ENCODE measurements at regions not wholly inside any gene's neighbourhood (a gene's known extent, or its start where the extent isn't known, plus 50 kb on each side); places are given as distances from the start of the nearest gene placed in this dataset.
"Not testable (repeated sequence)": the region's sequence is repeated elsewhere in the genome, so short reads cannot be mapped to it uniquely, and the experiment has no call there.

DNA sequence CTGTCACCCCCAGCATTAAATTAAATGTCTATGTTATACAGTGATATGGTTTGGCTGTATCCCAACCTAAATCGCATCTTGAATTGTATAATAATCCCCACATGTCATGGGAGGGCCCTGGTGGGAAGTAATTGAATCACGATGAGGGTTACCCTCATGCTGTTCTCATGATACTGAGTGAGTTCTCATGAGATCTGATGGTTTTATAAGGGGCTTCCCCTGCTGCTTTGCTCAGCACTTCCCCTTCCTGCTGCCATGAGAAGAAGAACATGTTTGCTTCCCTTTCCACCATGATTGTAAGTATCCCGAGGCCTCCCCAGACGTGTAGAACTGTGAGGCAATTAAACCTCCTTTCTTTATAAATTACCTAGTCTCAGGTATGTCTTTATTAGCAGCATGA is 445.7 kb downstream of the MRPL39 start:
- DNase-seq = no peak

- not testable (repeated sequence) for DNase-seq
Measured at GRCh38 chr21:25155020-25155419, 452.3 kb downstream of the MRPL39 start.

- no peak for DNase-seq
Measured at GRCh38 chr21:25149022-25149421, 458.3 kb downstream of the MRPL39 start.

- no peak for DNase-seq
Measured at GRCh38 chr21:25139414-25139813, 467.9 kb downstream of the MRPL39 start.

GRCh38 chr21:25133939-25134338 is 473.3 kb downstream of the MRPL39 start:
- DNase-seq = no peak

DNA sequence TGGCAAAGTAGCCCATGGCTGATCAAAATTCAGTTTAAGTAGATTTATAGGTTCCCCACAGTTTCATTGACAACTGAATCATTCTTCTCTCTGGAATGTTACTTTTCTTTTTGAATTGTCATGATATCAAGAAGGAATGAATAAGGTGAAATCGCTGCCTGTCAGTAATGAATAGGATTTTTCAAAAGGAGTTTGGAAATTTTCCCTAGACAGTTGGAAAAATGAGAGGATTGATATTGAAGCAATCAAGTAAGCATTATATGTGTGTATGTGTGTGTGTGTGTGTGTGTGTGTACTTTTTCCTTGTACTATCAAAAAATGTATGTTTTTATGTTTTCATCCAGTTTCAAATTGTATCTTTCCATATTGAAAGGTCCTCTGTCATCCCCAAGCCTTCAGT is 479.5 kb downstream of the MRPL39 start:
- DNase-seq = no peak

- DNase-seq = no peak
Measured at GRCh38 chr21:25127007-25127406, 480.3 kb downstream of the MRPL39 start.

DNA sequence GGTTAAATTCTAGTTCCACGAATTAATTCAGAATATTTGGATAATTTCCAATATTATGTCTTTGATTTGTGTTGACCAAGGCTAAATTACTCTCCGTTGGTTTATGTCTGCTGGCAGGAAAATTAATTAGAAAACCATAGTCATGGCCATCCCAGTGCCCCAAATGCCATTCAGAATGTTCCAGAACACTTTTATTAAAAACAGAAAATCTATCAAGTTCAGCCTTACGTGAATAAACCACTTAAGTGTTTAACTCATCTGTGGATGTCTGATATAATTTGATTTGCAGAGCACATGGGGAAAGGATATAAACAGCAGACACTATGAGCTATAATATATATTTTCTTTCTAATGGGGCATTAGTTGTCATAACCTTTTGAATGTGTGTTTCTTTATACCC is 480.7 kb downstream of the MRPL39 start:
- no peak for DNase-seq

- DNase-seq = no peak
Measured at GRCh38 chr21:25118648-25119047, 488.6 kb downstream of the MRPL39 start.

DNA sequence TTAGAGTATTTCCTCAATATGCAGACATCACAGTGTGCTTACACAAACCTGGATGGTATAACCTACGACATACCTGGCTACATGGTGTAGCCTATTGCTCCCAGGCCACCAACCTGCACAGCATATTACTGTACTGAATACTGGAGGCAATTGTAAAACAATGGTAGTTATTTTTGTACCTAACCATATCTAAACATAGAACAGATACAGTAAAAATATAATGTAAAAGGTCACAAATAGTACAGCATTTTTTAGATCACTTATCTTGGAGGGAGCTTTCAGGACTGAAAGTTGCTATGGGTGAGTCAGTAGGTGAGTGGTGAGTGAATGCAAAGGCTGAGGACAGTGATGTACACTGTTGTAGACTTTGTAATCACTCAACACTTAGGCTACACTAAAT is 492.3 kb downstream of the MRPL39 start:
- no peak for DNase-seq

DNA sequence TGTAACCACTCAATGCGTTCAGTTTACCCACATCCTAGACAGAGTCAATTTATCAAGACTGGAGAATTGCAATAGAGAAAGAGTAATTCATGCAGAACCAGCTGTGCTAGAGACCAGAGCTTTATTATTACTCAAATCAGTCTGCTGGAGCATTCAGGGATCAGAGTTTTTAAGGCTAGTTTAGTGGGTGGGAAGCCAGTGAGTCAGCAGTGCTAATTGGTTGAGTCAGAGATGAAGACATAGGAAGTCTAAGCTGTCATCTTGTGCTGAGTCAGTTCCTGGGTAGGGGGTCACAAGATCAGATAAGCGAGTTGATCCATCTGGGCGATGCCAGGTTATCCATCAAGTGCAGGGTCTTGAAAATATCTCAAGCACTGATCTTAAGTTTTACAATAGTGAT is 499.6 kb downstream of the MRPL39 start:
- no peak for DNase-seq

DNA sequence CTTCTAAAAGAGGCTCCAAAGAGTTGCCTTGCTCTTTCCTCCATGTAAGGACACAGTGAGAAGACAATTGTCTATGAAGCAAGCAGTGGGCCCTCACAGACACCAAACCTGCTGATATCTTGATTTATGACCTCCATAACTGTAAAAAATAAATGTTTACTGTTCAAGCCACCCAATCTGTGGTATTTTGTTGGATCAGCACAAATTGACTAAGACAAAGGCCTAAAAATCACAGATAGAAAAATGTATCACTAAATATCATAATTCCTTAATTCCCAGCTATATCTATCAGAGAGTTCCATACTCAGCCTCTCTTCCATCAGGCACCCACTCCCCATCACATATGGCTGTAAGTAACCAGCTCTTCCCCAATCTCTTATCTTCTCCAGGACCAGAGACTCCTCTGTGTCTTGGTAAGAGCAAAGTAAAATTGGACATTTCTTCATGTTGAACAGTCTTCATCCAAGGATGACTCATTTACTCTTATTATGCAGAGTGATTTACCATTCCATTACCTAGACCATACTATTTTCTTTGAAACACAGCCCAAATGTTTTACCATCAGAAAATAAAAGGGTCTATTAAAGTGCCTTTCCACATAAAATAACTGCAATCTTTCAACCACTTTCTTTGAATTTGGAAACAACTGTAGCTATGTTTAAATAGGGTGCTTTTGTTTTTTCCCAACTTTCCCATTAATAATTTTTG is 503.6 kb downstream of the MRPL39 start:
- no peak for DNase-seq

DNA sequence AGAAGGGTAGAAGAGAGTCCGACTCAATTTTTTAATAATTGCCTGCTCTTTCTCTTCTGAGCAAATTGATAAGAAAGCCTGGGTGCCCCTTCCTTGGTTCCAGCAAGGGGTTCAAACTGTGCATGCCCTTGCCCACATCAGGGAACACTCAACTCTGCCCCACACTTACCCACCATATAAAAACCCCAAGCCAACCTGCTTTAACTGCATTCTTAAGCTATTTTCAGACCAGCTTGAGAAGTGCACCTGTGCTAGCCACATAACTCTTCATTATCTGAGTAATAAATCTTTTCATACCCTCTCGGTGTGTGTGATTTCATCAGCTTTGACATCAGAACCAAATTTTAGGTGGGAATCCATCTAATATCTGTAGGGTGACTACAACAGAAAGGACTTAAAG is 509.6 kb downstream of the MRPL39 start:
- DNase-seq = no peak

- no peak for DNase-seq
Measured at GRCh38 chr21:25094695-25095094, 512.6 kb downstream of the MRPL39 start.

DNA sequence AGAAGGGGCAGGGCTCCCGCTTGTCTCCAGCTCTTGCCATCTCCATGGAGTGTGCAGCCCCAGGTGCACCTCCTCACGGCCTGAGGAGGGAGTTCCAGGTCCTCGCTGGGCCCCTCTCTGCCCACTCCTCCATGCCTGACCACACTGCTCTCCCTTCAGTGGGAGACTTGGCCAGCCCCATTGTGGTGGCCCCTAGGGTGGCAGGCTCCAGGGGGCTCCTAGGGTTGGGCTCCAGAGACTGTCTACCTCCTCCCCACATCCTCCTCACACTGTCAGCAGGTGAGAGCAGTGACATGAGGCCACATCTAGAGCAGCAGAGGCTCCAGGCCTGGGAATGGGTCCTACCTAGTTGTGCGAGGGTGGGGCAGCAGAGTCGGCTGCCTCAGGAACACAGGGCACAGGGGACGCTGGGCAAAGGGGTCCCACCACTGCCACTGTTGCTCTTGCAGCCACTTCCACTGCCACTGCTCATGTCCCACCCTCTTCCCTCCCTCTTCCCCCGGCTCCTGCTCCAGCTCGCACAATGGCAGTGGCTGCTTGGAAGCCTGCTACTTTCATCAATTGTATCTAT is 514.8 kb downstream of the MRPL39 start:
- DNase-seq = no peak

GRCh38 chr21:25081096-25081495 is 526.2 kb downstream of the MRPL39 start:
- no peak for DNase-seq

DNA sequence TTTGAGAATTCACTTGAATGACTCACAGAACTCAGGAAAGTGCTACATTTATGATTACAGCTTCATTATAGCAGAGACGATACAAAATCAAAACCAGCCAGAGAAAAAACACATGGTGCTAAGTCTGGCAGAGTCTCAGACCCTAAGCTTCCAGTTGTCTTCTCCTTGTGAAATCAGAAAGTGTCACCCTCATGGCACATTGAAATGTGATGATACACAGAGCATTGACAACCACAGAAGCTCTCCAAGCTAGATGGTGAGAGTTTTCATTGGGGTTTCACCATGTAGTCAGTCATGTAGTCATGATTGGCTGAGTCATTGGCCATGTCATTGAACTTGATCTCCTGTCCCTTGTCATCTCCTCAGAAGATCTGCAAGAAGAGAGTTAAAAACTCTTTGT is 526.6 kb downstream of the MRPL39 start:
- DNase-seq = no peak

GRCh38 chr21:25080141-25080540 is 527.1 kb downstream of the MRPL39 start:
- DNase-seq = no peak

DNA sequence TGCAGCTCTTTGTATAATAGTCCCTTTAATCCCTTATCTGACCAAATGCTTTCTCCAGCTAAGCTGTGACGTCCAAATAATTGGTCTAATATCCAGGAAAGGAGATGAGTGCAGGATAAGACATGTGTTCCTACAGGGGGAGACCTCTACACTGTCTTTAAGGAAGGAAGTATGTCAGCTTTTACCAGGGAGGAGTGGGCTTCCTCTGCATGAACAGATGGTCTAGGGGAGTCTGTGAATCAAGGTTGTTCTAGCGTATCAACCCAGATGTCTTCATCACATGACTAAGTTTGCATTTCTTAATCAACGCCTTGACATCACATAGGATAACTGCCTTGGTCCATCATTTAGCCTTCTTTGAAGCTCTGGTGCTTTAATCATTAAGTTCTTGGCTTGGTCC is 528.2 kb downstream of the MRPL39 start:
- no peak for DNase-seq

DNA sequence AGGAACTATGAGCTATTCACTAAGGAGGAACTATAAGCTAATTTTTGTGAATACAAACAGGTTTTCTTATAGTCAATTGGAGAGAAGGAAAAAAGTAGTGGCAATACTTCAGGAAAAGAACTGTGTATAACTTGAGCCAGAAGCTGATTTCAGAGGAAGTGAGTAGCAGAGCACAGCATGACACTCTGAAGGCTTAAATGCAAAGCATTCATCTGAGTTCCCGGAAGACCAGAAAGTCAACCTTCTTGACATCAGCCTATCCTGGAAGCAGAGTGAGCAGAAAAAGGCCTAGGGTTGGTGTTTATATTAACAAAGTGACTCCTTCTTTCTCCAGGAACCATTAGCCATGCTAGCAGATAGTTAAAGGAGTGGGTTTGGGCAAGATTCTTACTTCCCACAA is 545.2 kb downstream of the MRPL39 start:
- DNase-seq = no peak

DNA sequence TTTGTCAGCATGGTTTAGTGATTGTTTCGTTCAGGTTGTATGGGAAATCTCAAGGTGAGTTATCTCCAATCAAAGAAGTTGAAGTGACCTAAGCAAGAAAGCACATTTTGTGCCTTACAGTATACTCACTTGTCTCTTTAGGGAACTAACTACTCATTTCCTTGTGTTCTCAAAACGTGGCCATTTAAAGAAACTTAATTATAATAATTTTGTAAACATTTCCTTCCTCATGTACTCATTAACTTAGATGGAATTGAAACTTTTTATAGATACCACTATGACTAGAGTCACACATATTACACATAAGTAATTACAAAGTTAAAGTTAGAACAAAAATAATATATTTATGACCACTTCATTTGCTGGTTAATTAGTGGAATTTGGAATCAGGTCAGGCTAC is 552.6 kb downstream of the MRPL39 start:
- no peak for DNase-seq

DNA sequence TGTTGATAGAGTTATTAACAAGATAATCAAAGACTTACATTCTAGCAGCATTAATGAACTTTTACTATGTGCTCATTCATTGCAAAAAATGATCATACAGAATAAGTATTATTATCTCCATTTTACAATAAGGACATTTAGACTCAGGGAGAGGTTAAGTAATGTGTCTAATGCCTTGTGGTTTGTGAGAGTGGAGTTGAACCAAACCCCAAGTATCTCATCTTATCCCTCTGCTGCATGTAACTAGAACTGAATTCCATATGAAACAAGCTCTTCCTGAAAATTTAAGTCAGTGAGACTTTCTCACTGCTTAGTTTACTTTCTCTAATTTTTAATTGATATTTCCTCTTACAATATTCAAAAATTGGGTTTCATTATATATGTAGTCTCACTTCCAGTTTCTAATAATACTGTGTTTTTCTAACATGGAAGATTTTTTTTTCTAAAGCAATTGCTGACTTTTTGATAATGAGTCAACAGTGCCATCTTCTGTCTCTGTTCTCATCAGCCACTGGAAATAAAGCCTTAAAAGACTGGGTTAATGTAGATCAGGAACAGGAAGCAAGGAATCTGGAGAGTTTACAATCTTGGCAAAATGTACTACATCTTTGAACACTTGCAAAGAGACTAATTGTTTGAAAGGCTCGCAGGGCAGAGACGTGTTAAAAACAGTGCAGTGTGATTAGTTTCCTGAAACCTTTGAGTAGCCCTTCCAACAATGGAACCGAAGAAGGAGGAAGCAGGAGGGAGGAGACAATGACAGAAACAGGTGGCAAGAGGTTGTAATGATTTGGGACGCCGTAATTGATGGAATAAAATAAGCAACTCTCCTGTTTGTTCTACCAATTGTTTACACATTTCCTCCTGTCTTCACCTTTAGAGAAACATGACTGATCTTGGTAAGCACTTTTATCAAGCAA is 567.6 kb downstream of the MRPL39 start:
- DNase-seq = peak in 1 of 51 donors; percentile 32

DNA sequence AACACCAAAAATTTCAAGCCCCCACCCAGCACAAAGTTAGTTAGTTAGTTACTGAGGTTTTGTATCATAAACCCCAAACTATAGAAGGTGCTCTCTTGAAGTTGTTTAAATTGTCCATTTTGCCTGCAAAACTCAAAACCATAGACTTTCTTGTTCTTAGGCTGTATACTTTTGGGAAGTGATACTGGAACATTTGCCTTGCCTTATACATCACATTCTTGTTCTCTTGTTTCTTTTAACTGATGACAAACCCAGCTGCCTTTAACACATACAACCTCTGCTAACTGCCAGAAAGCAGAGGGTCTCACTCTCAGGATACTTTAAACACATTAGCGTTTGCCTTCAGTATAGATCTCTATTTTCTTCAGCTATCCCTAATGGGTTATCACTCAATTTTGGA is 570.5 kb downstream of the MRPL39 start:
- DNase-seq = no peak

Data from hypothalamus (tissue), 51 donors.